HEK293 (cell line): ENCODE measurements at regions not wholly inside any gene's neighbourhood (a gene's known extent, or its start where the extent isn't known, plus 50 kb on each side); places are given as distances from the start of the nearest gene placed in this dataset.

Experiments
- CTCF ChIA-PET: fragments of 350-600 bp; formaldehyde crosslinking; extraction: SDS; loops from one replicate; lab custom pipeline; 2021; ENCODE audit warnings: antibody characterized with exemption; lab: Yijun Ruan, JAX
- POLR2A ChIA-PET: fragments of 300-600 bp; formaldehyde crosslinking; extraction: SDS; loops from one replicate; lab custom pipeline; 2020; ENCODE audit warnings: antibody characterized with exemption, inconsistent platforms; lab: Yijun Ruan, JAX
- H3K27ac ChIP-seq: fragments of 200-500 bp; sonication (Bioruptor generic); 2 replicates; pipeline ENCODE4 v1.5.1; 2014; ENCODE audit warnings: low read depth, low read length, control low read depth, inconsistent platforms; ENCODE audit errors: extremely low read depth
- H3K36me3 ChIP-seq, 2 experiments: fragments of 200-500 bp in 1 of 2; sonication (Bioruptor generic) in 1 of 2; 1 replicate in 1 of 2; 2 replicates in 1 of 2; pipeline ENCODE4 v1.5.1; 2014 to 2017; ENCODE audit warnings: inconsistent platforms in 2 of 2, low read length in 2 of 2; ENCODE audit not compliant: control insufficient read depth in 2 of 2, insufficient read depth in 1 of 2
- H3K4me1 ChIP-seq: fragments of 200-500 bp; sonication (Bioruptor generic); 2 replicates; pipeline ENCODE4 v1.5.1; 2014; ENCODE audit warnings: mild to moderate bottlenecking, low read length, inconsistent platforms; ENCODE audit not compliant: control insufficient read depth, insufficient read depth
- H3K4me3 ChIP-seq: 2 replicates; pipeline ENCODE4 v1.5.1; 2011; ENCODE audit warnings: low read depth, mild to moderate bottlenecking, control low read depth, low read length, moderate library complexity
- H3K9me3 ChIP-seq: fragments of 200-500 bp; sonication (Bioruptor generic); 2 replicates; pipeline ENCODE4 v1.5.1; 2014; ENCODE audit warnings: low read depth, low read length, inconsistent platforms; ENCODE audit not compliant: control insufficient read depth, insufficient read depth
- FEZF1 ChIP-seq: fragments of 450-650 bp; formaldehyde crosslinking; IDR thresholded peaks from 2 replicates; pipeline ENCODE4 v1.5.1; 2016; ENCODE audit warnings: missing biosample characterization, missing genetic modification characterization
- GLI4 ChIP-seq: fragments of 450-650 bp; formaldehyde crosslinking; IDR thresholded peaks from 2 replicates; pipeline ENCODE4 v1.5.1; 2016; ENCODE audit warnings: missing biosample characterization, missing genetic modification characterization
- HIC1 ChIP-seq: fragments of 450-650 bp; formaldehyde crosslinking; IDR thresholded peaks from 2 replicates; pipeline ENCODE4 v1.5.1; 2016; ENCODE audit warnings: missing biosample characterization, missing genetic modification characterization
- MYNN ChIP-seq: fragments of 450-650 bp; formaldehyde crosslinking; IDR thresholded peaks from 2 replicates; pipeline ENCODE4 v1.5.1; 2016; ENCODE audit warnings: missing biosample characterization, missing genetic modification characterization, borderline replicate concordance
- ZBTB11 ChIP-seq: fragments of 450-650 bp; formaldehyde crosslinking; conservative IDR thresholded peaks from 2 replicates; pipeline ENCODE4 v1.5.1; 2016; ENCODE audit warnings: low read depth, missing biosample characterization, missing genetic modification characterization
- ZFP37 ChIP-seq: fragments of 450-650 bp; formaldehyde crosslinking; IDR thresholded peaks from 2 replicates; pipeline ENCODE4 v1.5.1; 2016; ENCODE audit warnings: missing biosample characterization, missing genetic modification characterization
- ZIC2 ChIP-seq: fragments of 450-650 bp; formaldehyde crosslinking; IDR thresholded peaks from 2 replicates; pipeline ENCODE4 v1.5.1; 2016; ENCODE audit warnings: missing biosample characterization, missing genetic modification characterization
- ZNF174 ChIP-seq: fragments of 450-650 bp; formaldehyde crosslinking; IDR thresholded peaks from 2 replicates; pipeline ENCODE4 v1.5.0; 2017; ENCODE audit warnings: missing biosample characterization, mild to moderate bottlenecking, missing genetic modification characterization
- ZNF2 ChIP-seq: fragments of 450-650 bp; formaldehyde crosslinking; IDR thresholded peaks from 2 replicates; pipeline ENCODE4 v1.5.1; 2016; ENCODE audit warnings: missing biosample characterization, missing genetic modification characterization
- ZNF223 ChIP-seq: fragments of 450-650 bp; formaldehyde crosslinking; IDR thresholded peaks from 2 replicates; pipeline ENCODE4 v1.5.1; 2016; ENCODE audit warnings: missing biosample characterization, missing genetic modification characterization
- ZNF248 ChIP-seq: fragments of 450-650 bp; formaldehyde crosslinking; IDR thresholded peaks from 2 replicates; pipeline ENCODE4 v1.5.1; 2017; ENCODE audit warnings: missing biosample characterization, missing genetic modification characterization
- ZNF302 ChIP-seq: fragments of 450-650 bp; formaldehyde crosslinking; IDR thresholded peaks from 2 replicates; pipeline ENCODE4 v1.5.1; 2016; ENCODE audit warnings: missing biosample characterization, missing genetic modification characterization, low read depth
- ZNF433 ChIP-seq: fragments of 450-650 bp; formaldehyde crosslinking; IDR thresholded peaks from 2 replicates; pipeline ENCODE4 v1.5.1; 2016; ENCODE audit warnings: missing biosample characterization, missing genetic modification characterization, low read depth
- ZNF514 ChIP-seq: fragments of 450-650 bp; formaldehyde crosslinking; IDR thresholded peaks from 2 replicates; pipeline ENCODE4 v1.5.1; 2016; ENCODE audit warnings: missing biosample characterization, missing genetic modification characterization
- ZNF571 ChIP-seq: fragments of 450-650 bp; formaldehyde crosslinking; IDR thresholded peaks from 2 replicates; pipeline ENCODE4 v1.5.0; 2017; ENCODE audit warnings: missing biosample characterization, missing genetic modification characterization
- ZNF624 ChIP-seq: fragments of 450-650 bp; formaldehyde crosslinking; IDR thresholded peaks from 2 replicates; pipeline ENCODE4 v1.5.1; 2017; ENCODE audit warnings: missing biosample characterization, missing genetic modification characterization
- ZNF670 ChIP-seq: fragments of 450-650 bp; formaldehyde crosslinking; IDR thresholded peaks from 2 replicates; pipeline ENCODE4 v1.5.1; 2016; ENCODE audit warnings: missing biosample characterization, missing genetic modification characterization, low read depth
- TF ChIP-seq, protein P1 (sequence below): fragments of 450-650 bp; formaldehyde crosslinking; IDR thresholded peaks from 2 replicates; pipeline ENCODE4 v1.5.1; 2016; ENCODE audit warnings: missing biosample characterization, missing genetic modification characterization
- TF ChIP-seq, protein P2 (sequence below): fragments of 450-650 bp; formaldehyde crosslinking; IDR thresholded peaks from 2 replicates; pipeline ENCODE4 v1.5.1; 2016; ENCODE audit warnings: missing biosample characterization, missing genetic modification characterization
- TF ChIP-seq, protein P3 (sequence below): fragments of 450-650 bp; formaldehyde crosslinking; IDR thresholded peaks from 2 replicates; pipeline ENCODE4 v1.5.1; 2016; ENCODE audit warnings: missing biosample characterization, missing genetic modification characterization
- TF ChIP-seq, protein P4 (sequence below): fragments of 450-650 bp; formaldehyde crosslinking; IDR thresholded peaks from 2 replicates; pipeline ENCODE4 v1.5.1; 2016; ENCODE audit warnings: missing biosample characterization, missing genetic modification characterization

DNA sequence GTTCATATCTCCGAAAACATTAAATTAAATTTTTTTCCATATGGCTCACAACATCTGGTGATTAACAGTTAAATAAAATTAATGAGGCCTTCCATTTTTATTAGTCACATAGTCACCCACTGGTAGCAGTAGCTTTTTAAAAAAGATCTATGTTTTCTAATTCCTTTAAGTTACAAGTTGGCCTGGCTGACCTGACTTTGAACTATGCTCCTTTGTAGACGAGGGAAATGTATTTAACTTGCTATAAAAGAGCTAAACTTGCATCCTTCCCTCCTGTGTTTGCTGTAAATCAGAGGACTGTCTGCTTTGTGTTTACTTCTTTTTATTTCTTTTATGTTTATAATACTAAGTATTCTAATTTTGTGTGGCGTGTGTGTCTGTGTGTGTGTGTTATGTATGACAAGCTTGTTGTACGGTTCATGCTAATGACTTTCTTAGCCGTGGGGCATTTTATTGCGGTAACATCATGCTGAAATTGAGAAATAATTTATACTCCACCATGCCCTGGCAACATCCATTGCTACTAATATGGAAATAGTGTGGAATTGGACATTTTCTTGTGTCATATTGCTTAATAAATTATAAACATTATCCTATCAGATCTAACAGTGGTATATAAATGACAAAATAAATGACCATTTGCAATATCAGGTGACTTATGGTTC, 241.7 kb downstream of the SNCA start:
- ChIA-PET POLR2A (no interaction called here), CTCF (interaction anchor here (0.7 to 1.1 kb wide), 2 partner anchors 23 to 273 kb away, joined by 3 to 4 read pairs; no protein-coding TSS in a partner anchor)
- Histone ChIP-seq H3K9me3 (no peaks in the 10 kb centered on the region), H3K4me1 (no peaks in the 10 kb centered on the region), H3K4me3 (no peak overlapping the region), H3K36me3 (no peaks in the 10 kb centered on the region)
- no peak for TF ChIP-seq ZNF2 (tag by site-specific recombination)
- TF ChIP-seq ZNF174 (tag by site-specific recombination) = no peak
- TF ChIP-seq ZIC2 (tag by site-specific recombination) = no peak
- TF ChIP-seq MYNN = no peak
- TF ChIP-seq ZFP37 (tag by site-specific recombination) = no peak
- TF ChIP-seq ZNF433 (tag by site-specific recombination) = no peak
- TF ChIP-seq, protein P1, sequence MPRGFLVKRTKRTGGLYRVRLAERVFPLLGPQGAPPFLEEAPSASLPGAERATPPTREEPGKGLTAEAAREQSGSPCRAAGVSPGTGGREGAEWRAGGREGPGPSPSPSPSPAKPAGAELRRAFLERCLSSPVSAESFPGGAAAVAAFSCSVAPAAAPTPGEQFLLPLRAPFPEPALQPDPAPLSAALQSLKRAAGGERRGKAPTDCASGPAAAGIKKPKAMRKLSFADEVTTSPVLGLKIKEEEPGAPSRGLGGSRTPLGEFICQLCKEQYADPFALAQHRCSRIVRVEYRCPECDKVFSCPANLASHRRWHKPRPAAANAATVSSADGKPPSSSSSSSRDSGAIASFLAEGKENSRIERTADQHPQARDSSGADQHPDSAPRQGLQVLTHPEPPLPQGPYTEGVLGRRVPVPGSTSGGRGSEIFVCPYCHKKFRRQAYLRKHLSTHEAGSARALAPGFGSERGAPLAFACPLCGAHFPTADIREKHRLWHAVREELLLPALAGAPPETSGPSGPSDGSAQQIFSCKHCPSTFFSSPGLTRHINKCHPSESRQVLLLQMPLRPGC (tag by site-specific recombination) = no peak
- no peak for TF ChIP-seq ZBTB11 (tag by site-specific recombination)
- TF ChIP-seq ZNF223 = no peak
- no peak for TF ChIP-seq ZNF248 (tag by site-specific recombination)
- TF ChIP-seq, all 188 proteins: peak for 0
- H3K27ac ChIP-seq = no peak overlapping the region

GRCh38 chr4:89590128-89590527, 246.8 kb downstream of the SNCA start:
- Histone ChIP-seq H3K9me3 (no peaks in the 10 kb centered on the region), H3K36me3 (no peaks in the 10 kb centered on the region), H3K4me3 (no peak overlapping the region), H3K27ac (no peak overlapping the region), H3K4me1 (no peaks in the 10 kb centered on the region)
- ChIA-PET CTCF (no interaction called here), POLR2A (no interaction called here)
- TF ChIP-seq ZNF514 (no peak), FEZF1 (tag by site-specific recombination) (no peak), HIC1 (no peak), ZNF302 (tag by site-specific recombination) (no peak), GLI4 (tag by site-specific recombination) (no peak), ZNF624 (tag by site-specific recombination) (no peak), ZNF670 (tag by site-specific recombination) (no peak), ZNF571 (tag by site-specific recombination) (no peak)
- TF ChIP-seq, protein P2, sequence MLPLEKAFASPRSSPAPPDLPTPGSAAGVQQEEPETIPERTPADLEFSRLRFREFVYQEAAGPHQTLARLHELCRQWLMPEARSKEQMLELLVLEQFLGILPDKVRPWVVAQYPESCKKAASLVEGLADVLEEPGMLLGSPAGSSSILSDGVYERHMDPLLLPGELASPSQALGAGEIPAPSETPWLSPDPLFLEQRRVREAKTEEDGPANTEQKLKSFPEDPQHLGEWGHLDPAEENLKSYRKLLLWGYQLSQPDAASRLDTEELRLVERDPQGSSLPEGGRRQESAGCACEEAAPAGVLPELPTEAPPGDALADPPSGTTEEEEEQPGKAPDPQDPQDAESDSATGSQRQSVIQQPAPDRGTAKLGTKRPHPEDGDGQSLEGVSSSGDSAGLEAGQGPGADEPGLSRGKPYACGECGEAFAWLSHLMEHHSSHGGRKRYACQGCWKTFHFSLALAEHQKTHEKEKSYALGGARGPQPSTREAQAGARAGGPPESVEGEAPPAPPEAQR (tag by site-specific recombination) = no peak
- TF ChIP-seq, protein P3, sequence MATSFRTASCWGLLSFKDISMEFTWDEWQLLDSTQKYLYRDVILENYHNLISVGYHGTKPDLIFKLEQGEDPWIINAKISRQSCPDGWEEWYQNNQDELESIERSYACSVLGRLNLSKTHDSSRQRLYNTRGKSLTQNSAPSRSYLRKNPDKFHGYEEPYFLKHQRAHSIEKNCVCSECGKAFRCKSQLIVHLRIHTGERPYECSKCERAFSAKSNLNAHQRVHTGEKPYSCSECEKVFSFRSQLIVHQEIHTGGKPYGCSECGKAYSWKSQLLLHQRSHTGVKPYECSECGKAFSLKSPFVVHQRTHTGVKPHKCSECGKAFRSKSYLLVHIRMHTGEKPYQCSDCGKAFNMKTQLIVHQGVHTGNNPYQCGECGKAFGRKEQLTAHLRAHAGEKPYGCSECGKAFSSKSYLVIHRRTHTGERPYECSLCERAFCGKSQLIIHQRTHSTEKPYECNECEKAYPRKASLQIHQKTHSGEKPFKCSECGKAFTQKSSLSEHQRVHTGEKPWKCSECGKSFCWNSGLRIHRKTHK = no peak
- TF ChIP-seq, protein P4, sequence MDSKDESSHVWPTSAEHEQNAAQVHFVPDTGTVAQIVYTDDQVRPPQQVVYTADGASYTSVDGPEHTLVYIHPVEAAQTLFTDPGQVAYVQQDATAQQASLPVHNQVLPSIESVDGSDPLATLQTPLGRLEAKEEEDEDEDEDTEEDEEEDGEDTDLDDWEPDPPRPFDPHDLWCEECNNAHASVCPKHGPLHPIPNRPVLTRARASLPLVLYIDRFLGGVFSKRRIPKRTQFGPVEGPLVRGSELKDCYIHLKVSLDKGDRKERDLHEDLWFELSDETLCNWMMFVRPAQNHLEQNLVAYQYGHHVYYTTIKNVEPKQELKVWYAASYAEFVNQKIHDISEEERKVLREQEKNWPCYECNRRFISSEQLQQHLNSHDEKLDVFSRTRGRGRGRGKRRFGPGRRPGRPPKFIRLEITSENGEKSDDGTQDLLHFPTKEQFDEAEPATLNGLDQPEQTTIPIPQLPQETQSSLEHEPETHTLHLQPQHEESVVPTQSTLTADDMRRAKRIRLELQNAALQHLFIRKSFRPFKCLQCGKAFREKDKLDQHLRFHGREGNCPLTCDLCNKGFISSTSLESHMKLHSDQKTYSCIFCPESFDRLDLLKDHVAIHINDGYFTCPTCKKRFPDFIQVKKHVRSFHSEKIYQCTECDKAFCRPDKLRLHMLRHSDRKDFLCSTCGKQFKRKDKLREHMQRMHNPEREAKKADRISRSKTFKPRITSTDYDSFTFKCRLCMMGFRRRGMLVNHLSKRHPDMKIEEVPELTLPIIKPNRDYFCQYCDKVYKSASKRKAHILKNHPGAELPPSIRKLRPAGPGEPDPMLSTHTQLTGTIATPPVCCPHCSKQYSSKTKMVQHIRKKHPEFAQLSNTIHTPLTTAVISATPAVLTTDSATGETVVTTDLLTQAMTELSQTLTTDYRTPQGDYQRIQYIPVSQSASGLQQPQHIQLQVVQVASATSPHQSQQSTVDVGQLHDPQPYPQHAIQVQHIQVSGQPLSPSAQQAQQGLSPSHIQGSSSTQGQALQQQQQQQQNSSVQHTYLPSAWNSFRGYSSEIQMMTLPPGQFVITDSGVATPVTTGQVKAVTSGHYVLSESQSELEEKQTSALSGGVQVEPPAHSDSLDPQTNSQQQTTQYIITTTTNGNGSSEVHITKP (tag by site-specific recombination) = no peak
